ENCODE measurements at regions not wholly inside any gene's neighbourhood (a gene's known extent, or its start where the extent isn't known, plus 50 kb on each side); places are given as distances from the start of the nearest gene placed in this dataset.
"Not testable (repeated sequence)": the region's sequence is repeated elsewhere in the genome, so short reads cannot be mapped to it uniquely, and the experiment has no call there.

- TF ChIP-seq, protein P1, sequence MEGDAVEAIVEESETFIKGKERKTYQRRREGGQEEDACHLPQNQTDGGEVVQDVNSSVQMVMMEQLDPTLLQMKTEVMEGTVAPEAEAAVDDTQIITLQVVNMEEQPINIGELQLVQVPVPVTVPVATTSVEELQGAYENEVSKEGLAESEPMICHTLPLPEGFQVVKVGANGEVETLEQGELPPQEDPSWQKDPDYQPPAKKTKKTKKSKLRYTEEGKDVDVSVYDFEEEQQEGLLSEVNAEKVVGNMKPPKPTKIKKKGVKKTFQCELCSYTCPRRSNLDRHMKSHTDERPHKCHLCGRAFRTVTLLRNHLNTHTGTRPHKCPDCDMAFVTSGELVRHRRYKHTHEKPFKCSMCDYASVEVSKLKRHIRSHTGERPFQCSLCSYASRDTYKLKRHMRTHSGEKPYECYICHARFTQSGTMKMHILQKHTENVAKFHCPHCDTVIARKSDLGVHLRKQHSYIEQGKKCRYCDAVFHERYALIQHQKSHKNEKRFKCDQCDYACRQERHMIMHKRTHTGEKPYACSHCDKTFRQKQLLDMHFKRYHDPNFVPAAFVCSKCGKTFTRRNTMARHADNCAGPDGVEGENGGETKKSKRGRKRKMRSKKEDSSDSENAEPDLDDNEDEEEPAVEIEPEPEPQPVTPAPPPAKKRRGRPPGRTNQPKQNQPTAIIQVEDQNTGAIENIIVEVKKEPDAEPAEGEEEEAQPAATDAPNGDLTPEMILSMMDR (IDR thresholded peaks at IDR 0.05; ENCODE audit: borderline replicate concordance, insufficient read depth, low read depth, low read length) = no peak
- no peak overlapping the region for H3K4me3 ChIP-seq (ENCODE audit: low read depth, low read length)
Observed at GRCh38 chr1:196043268-196043667, 565.0 kb downstream of the KCNT2 start.

DNA sequence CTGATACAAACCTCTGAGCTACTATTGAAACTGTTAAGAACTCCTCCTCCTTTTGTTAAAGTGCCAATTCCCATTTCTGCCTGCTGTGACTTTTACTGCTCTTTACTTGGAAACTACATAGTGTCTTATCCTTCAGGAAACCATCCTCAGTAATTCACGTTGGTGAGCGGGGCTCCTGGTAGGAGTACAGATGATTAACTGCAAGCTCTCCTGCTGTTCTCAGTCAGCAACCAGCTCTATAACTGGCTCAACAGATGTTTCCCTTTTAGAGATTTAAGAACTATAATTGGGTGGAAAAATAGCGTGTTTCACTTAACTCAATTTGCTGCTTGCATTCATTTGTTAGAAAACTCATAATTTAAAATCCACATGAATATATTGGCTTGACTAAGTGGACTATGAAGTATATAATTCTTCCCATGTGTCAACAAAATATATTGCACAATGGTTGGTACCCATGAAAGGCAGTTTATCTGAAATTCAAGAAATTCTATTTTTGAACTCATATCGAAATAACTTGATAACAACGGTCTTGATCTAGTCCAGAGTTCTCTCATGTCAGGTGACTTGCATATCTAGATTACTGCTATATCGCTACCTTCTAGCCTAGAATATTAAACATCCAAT, 574.0 kb downstream of the KCNT2 start:
- TF ChIP-seq, protein P1 (IDR thresholded peaks at IDR 0.05; ENCODE audit: borderline replicate concordance, insufficient read depth, low read depth, low read length) = no peak
- H3K4me3 ChIP-seq (ENCODE audit: low read depth, low read length) = no peak overlapping the region

DNA sequence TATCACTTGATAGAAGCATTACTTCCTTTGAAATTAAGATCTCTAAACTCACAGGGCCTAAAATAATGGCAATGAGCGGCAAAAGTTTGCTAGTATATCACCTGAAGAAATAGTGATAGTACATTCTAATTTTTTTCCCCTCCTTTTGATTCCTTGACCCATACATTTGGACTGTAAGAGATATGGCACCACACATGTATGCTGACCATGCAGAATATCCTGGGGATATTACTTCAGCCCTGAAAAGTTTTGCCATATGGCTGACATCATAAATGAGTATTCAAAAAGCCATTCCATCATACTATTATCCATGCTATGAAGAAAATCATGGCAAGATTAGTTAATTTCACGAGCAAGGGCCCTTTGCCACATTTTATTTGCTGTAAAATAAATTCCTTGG, 576.9 kb downstream of the KCNT2 start:
- not testable (repeated sequence) for H3K4me3 ChIP-seq (ENCODE audit: low read depth, low read length)

- TF ChIP-seq, protein P1 (IDR thresholded peaks at IDR 0.05; ENCODE audit: borderline replicate concordance, insufficient read depth, low read depth, low read length) = no peak
- no peak overlapping the region for H3K4me3 ChIP-seq (ENCODE audit: low read depth, low read length)
Observed at GRCh38 chr1:196030455-196030854, 577.8 kb downstream of the KCNT2 start.

DNA sequence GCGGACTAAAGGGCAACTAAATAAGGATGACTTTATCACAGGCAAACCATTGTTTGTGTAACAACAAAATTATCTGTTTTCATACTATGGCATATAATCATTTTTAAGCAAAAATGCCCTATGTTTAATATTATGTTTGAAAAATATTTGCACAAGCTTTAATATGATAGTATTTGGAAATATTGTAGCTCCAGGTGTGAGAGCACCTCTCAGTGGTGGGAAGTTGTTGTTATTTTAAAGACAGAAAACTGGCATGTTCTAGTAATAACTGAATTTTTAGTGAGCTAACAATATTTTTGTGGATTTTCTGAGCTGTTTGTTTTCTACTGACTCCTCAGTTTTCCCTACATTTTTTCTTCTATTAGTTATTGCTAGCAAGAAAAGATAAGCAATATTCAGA, 578.8 kb downstream of the KCNT2 start:
- TF ChIP-seq, protein P1 (IDR thresholded peaks at IDR 0.05; ENCODE audit: borderline replicate concordance, insufficient read depth, low read depth, low read length) = no peak
- no peak overlapping the region for H3K4me3 ChIP-seq (ENCODE audit: low read depth, low read length)

GRCh38 chr1:196027127-196027526, 581.1 kb downstream of the KCNT2 start:
- TF ChIP-seq, protein P1 (IDR thresholded peaks at IDR 0.05; ENCODE audit: borderline replicate concordance, insufficient read depth, low read depth, low read length) = no peak
- H3K4me3 ChIP-seq (ENCODE audit: low read depth, low read length) = no peak overlapping the region

DNA sequence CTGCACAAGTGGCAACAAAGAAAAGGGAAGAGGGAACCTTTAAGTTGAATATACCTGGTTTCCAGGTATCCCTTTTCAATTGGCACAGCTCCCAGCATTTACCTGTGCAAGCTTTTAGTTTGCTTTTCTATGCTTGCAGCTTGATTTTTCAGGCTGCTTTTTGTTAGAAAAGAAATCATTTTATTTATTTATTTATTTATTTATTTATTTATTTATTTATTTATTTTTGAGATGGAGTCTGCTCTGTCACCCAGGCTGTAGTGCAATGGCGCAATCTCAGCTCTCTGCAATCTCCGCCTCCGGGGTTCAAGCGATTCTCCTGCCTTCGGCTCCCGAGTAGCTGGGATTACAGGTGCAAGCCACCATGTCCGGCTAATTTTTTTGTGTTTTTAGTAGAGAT, 587.1 kb downstream of the KCNT2 start:
- H3K4me3 ChIP-seq (ENCODE audit: low read depth, low read length) = not testable (repeated sequence)

DNA sequence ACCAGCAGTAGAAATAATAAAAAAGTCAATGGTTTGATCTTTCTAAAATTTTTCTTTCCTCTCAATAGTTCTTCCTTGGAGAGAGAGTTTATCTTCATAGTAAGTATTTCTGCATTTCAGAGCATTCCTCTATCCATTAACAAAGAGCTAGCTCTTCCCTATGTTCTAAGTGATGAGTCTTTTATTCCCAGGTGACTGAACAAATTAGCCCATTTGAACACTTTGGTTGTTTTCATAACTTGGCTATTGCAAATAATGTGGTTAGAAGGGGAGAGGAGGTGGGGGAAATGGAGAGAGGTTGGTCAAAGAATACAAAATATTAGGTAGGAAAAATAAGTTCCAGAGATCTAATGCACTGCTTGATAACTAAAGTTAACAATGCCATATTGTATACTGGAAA, 598.9 kb downstream of the KCNT2 start:
- no peak overlapping the region for H3K4me3 ChIP-seq (ENCODE audit: low read depth, low read length)
- TF ChIP-seq, protein P1 (IDR thresholded peaks at IDR 0.05; ENCODE audit: borderline replicate concordance, insufficient read depth, low read depth, low read length) = no peak

Measured in GM12875 (cell line).